ENCODE measurements at regions not wholly inside any gene's neighbourhood (a gene's known extent, or its start where the extent isn't known, plus 50 kb on each side); places are given as distances from the start of the nearest gene placed in this dataset.

- ATAC-seq (ENCODE audit: poor library complexity): no peak
- ChIA-PET POLR2A (no interaction called here), CTCF (interaction anchor here (1.5 kb wide), 1 partner anchor 185 kb away, joined by 3 read pairs; no protein-coding TSS in a partner anchor)
- H3K4me1 Mint-ChIP-seq (ENCODE audit: low read depth): peaks cover 26% of the 10 kb centered on the region
- no peak overlapping the region for H3K4me3 ChIP-seq (ENCODE audit: low read length)
- no peak for TF ChIP-seq CTCF (IDR thresholded peaks at IDR 0.05)
- H3K36me3 Mint-ChIP-seq (ENCODE audit: low read depth): no peaks in the 10 kb centered on the region
- H3K9me3 Mint-ChIP-seq: peaks cover 2% of the 10 kb centered on the region
- no peak overlapping the region for H3K4me3 Mint-ChIP-seq
- peaks cover 57% of the 10 kb centered on the region for H3K27me3 Mint-ChIP-seq
- peaks cover 20 to 21% of the 10 kb centered on the region in 2 experiments for H3K27me3 ChIP-seq (ENCODE audit: control insufficient read depth in 1 of 2, insufficient read depth in 2 of 2, low read length in 2 of 2)
- no peak for DNase-seq
- H3K36me3 ChIP-seq (ENCODE audit: insufficient read depth, low read length): no peaks in the 10 kb centered on the region
- H3K27ac ChIP-seq (ENCODE audit: low read depth in 1 of 2, low read length in 2 of 2): no peak overlapping the region
- peaks cover 23% of the 10 kb centered on the region for H3K4me1 ChIP-seq (ENCODE audit: insufficient read depth, low read length)
- peaks cover 0 to 12% of the 10 kb centered on the region in 2 experiments for H3K9me3 ChIP-seq (ENCODE audit: control insufficient read depth in 1 of 2, insufficient read depth in 1 of 2, low read length in 2 of 2)
- intact Hi-C loops (cut with DNase I, micrococcal nuclease): loop anchor here in 1 of 2 experiments (10.0 kb wide), 1 partner anchor 46 kb away; no protein-coding TSS in a partner anchor
- H3K27ac Mint-ChIP-seq: no peak overlapping the region
These were observed 181.7 kb downstream of the C9orf50 start for GRCh38 chr9:129439242-129439641.

GRCh38 chr9:129437626-129438323, 183.1 kb downstream of the C9orf50 start:
- H3K27ac Mint-ChIP-seq: no peak overlapping the region
- Histone ChIP-seq H3K27me3 (ENCODE audit: control insufficient read depth in 1 of 2, insufficient read depth in 2 of 2, low read length in 2 of 2) (peaks cover 20 to 21% of the 10 kb centered on the region in 2 experiments), H3K36me3 (ENCODE audit: insufficient read depth, low read length) (no peaks in the 10 kb centered on the region), H3K4me3 (ENCODE audit: low read length) (peak overlapping the region; percentile 59), H3K4me1 (ENCODE audit: insufficient read depth, low read length) (peaks cover 23% of the 10 kb centered on the region), H3K27ac (ENCODE audit: low read depth in 1 of 2, low read length in 2 of 2) (no peak overlapping the region), H3K9me3 (ENCODE audit: control insufficient read depth in 1 of 2, insufficient read depth in 1 of 2, low read length in 2 of 2) (peaks cover 0 to 12% of the 10 kb centered on the region in 2 experiments)
- DNase-seq: peak in 2 of 14 experiments; percentile 24 to 43
- ATAC-seq (ENCODE audit: poor library complexity): peak; percentile 12
- H3K9me3 Mint-ChIP-seq: peaks cover 2% of the 10 kb centered on the region
- TF ChIP-seq CTCF (IDR thresholded peaks at IDR 0.05): no peak
- no peaks in the 10 kb centered on the region for H3K36me3 Mint-ChIP-seq (ENCODE audit: low read depth)
- H3K4me1 Mint-ChIP-seq (ENCODE audit: low read depth): peaks cover 26% of the 10 kb centered on the region
- H3K27me3 Mint-ChIP-seq: peaks cover 59% of the 10 kb centered on the region
- CTCF ChIA-PET: interaction anchor here (1.5 kb wide), 1 partner anchor 186 kb away, joined by 3 read pairs; no protein-coding TSS in a partner anchor
- peak overlapping the region; percentile 92 for H3K4me3 Mint-ChIP-seq
- POLR2A ChIA-PET: interaction anchor here (1.0 to 3.0 kb wide), 9 partner anchors 20 to 367 kb away, joined by 3 to 13 read pairs (median 4); no protein-coding TSS in a partner anchor
- intact Hi-C loops (cut with DNase I, micrococcal nuclease): loop anchor here in 1 of 2 experiments (10.0 kb wide), 1 partner anchor 47 kb away; no protein-coding TSS in a partner anchor

GRCh38 chr9:129436751-129437625, 183.9 kb downstream of the C9orf50 start:
- H3K27ac ChIP-seq (ENCODE audit: low read depth in 1 of 2, low read length in 2 of 2): no peak overlapping the region
- CTCF ChIA-PET: interaction anchor here (1.0 kb wide), 1 partner anchor 60 kb away, joined by 3 read pairs; no protein-coding TSS in a partner anchor
- intact Hi-C loops (cut with DNase I, micrococcal nuclease): loop anchor here in 1 of 2 experiments (10.0 kb wide), 1 partner anchor 48 kb away; no protein-coding TSS in a partner anchor
- POLR2A ChIA-PET: interaction anchor here (0.5 to 3.0 kb wide), 12 partner anchors 9 to 368 kb away, joined by 3 to 13 read pairs (median 3); no protein-coding TSS in a partner anchor
- H3K4me3 ChIP-seq (ENCODE audit: low read length): peak overlapping the region; percentile 59
- H3K4me1 ChIP-seq (ENCODE audit: insufficient read depth, low read length): peaks cover 23% of the 10 kb centered on the region
- Mint-ChIP-seq H3K36me3 (ENCODE audit: low read depth) (no peaks in the 10 kb centered on the region), H3K9me3 (peaks cover 2% of the 10 kb centered on the region), H3K4me1 (ENCODE audit: low read depth) (peaks cover 26% of the 10 kb centered on the region), H3K4me3 (peak overlapping the region; percentile 92), H3K27me3 (peaks cover 59% of the 10 kb centered on the region), H3K27ac (peak overlapping the region; percentile 13)
- DNase-seq (peak in 11 of 14 experiments; percentile 31 to 75 (median 45)), ATAC-seq (ENCODE audit: poor library complexity) (peak; percentile 75)
- no peaks in the 10 kb centered on the region for H3K36me3 ChIP-seq (ENCODE audit: insufficient read depth, low read length)
- peaks cover 0 to 12% of the 10 kb centered on the region in 2 experiments for H3K9me3 ChIP-seq (ENCODE audit: control insufficient read depth in 1 of 2, insufficient read depth in 1 of 2, low read length in 2 of 2)
- peaks cover 20 to 21% of the 10 kb centered on the region in 2 experiments for H3K27me3 ChIP-seq (ENCODE audit: control insufficient read depth in 1 of 2, insufficient read depth in 2 of 2, low read length in 2 of 2)
- TF ChIP-seq CTCF (IDR thresholded peaks at IDR 0.05): no peak

All from CD4-positive, alpha-beta T cell (primary cell).